AG04450 (cell line): ENCODE measurements at regions not wholly inside any gene's neighbourhood (a gene's known extent, or its start where the extent isn't known, plus 50 kb on each side); places are given as distances from the start of the nearest gene placed in this dataset.
"Not testable (repeated sequence)": the region's sequence is repeated elsewhere in the genome, so short reads cannot be mapped to it uniquely, and the experiment has no call there.

Experiments
- CTCF ChIA-PET: fragments of 300-600, 350-600 bp; formaldehyde crosslinking; extraction: SDS; loops from one replicate; lab custom pipeline; 2022; ENCODE audit warnings: antibody characterized with exemption, inconsistent platforms; lab: Charles Lee
- POLR2A ChIA-PET: fragments of 350-600 bp; formaldehyde crosslinking; extraction: SDS; loops from one replicate; lab custom pipeline; 2021; ENCODE audit warnings: antibody characterized with exemption, inconsistent platforms; lab: Yijun Ruan, JAX
- DNase-seq: peaks from one replicate; pipeline ENCODE4 v3.0.0-alpha.2; 2011; ENCODE audit warnings: low read depth, low spot score
- H3K27ac ChIP-seq: one replicate; pipeline ENCODE4 v1.5.1; 2012; ENCODE audit warnings: low read depth, low read length, control low read depth
- H3K27me3 ChIP-seq: one replicate; pipeline ENCODE4 v1.6.0; 2012; ENCODE audit warnings: low read length; ENCODE audit not compliant: control insufficient read depth, insufficient read depth
- H3K4me3 ChIP-seq: 2 replicates; pipeline ENCODE4 v1.5.1; 2011; ENCODE audit warnings: mild to moderate bottlenecking, low read depth, low read length, control low read depth
- H3K9me3 ChIP-seq: 2 replicates; pipeline ENCODE4 v1.5.1; 2012; ENCODE audit warnings: low read length; ENCODE audit not compliant: control insufficient read depth, insufficient read depth
- CTCF ChIP-seq: IDR thresholded peaks from 2 replicates; pipeline ENCODE4 v1.5.1; 2011; ENCODE audit warnings: low read depth, low read length, control low read depth, inconsistent platforms

- POLR2A ChIA-PET: no interaction called here
- H3K27me3 ChIP-seq: no peaks in the 10 kb centered on the region
- no peak for DNase-seq
- no peak overlapping the region for H3K27ac ChIP-seq
- no peak for TF ChIP-seq CTCF
- CTCF ChIA-PET: no interaction called here
- H3K4me3 ChIP-seq: no peak overlapping the region
- H3K9me3 ChIP-seq: peaks cover 22% of the 10 kb centered on the region; the same call in 1 of the 2 replicates
Measured at GRCh38 chr7:67659091-67659490, 662.5 kb downstream of the TYW1 start.

DNA sequence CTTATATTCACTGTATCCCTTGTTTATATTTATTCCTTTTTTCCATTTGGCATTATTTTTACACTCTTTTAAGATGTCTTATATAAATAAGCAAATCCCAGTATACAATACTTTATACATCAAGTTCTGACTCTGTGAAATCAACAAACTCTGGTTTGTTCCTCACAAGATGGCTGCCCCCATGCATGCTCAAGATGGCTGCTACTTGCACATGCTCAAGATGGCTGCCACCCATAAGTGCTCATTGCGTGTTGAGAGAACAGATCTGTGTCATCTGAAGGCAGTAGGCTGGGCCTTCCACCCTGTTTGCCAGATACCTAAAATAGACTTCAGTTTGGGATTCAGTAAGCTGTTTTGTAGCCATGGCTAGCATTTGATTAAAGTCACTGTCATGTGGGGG, 666.2 kb downstream of the TYW1 start:
- Histone ChIP-seq H3K27me3 (no peaks in the 10 kb centered on the region), H3K27ac (no peak overlapping the region), H3K4me3 (no peak overlapping the region), H3K9me3 (peaks cover 14% of the 10 kb centered on the region; the same call in 1 of the 2 replicates)
- no peak for TF ChIP-seq CTCF
- CTCF ChIA-PET: no interaction called here
- no peak for DNase-seq
- POLR2A ChIA-PET: no interaction called here

DNA sequence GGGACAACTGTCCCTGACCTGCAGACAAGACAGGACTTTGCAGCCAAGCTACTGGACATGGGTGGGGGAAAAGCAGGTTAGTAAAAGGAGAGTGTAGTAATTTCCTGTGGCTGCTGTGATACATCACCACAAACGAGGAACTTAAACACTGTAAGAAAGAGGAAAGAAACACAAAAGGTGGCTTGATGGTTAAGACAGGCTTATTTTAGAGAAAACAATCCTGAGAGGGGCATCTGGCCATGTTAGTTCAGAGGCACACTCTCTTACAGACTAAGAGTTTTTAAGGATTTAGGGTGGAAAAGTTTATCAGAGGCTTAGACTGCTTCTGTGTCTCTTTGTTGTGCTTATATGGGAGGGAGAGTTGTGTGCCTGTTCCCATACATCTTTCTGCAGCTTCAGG, 667.0 kb downstream of the TYW1 start:
- POLR2A ChIA-PET: no interaction called here
- CTCF ChIA-PET: no interaction called here
- no peak for DNase-seq
- H3K27me3 ChIP-seq: no peaks in the 10 kb centered on the region
- H3K9me3 ChIP-seq: peaks cover 12% of the 10 kb centered on the region; the same call in 1 of the 2 replicates
- H3K27ac ChIP-seq: no peak overlapping the region
- no peak for TF ChIP-seq CTCF
- H3K4me3 ChIP-seq: no peak overlapping the region

GRCh38 chr7:67666359-67666758, 669.7 kb downstream of the TYW1 start:
- H3K9me3 ChIP-seq, DNase-seq, H3K27me3 ChIP-seq, POLR2A ChIA-PET, CTCF ChIA-PET, H3K4me3 ChIP-seq, H3K27ac ChIP-seq: not testable (repeated sequence)

DNA sequence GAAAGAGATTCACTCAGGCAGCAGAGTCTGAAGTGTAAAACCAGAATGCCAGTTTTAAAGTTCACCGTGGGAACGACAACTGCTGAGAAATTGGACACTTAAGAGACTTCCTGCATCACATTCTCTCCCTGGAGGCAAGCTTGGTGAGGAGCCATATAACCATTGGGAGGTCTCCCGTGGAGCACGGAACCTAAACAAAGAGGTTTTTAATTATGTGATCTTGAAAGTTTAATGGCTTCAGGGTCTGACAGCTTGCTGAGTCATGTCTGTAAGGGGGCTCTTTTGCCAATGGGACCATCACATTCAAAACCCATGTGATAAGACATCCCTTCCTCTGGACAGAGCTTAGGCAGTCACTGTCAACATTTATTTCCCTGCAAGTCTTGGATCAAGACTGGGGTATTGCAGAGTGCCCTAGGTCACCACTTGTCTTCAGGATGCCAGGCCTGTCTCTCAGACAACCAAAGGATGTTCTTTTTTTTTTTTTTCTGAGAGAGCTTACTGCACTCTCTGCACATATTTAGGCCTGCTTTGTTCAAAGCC, 674.4 kb downstream of the TYW1 start:
- peaks cover 17% of the 10 kb centered on the region for H3K9me3 ChIP-seq
- H3K27ac ChIP-seq: no peak overlapping the region
- H3K4me3 ChIP-seq: no peak overlapping the region
- no peak for DNase-seq
- ChIA-PET POLR2A (no interaction called here), CTCF (no interaction called here)
- no peak for TF ChIP-seq CTCF
- H3K27me3 ChIP-seq: no peaks in the 10 kb centered on the region
